Spleen (tissue), 7 donors: ENCODE measurements at regions not wholly inside any gene's neighbourhood (a gene's known extent, or its start where the extent isn't known, plus 50 kb on each side); places are given as distances from the start of the nearest gene placed in this dataset.

Experiments used
- CTCF ChIP-seq, 11 experiments: fragments of 200-600 bp in 7 of 11; fragments of 450-650 bp in 4 of 11; sonication (generic) in 4 of 11; IDR thresholded peaks in 8 of 11; conservative IDR thresholded peaks in 3 of 11; 1 replicate in 7 of 11; 2 replicates in 4 of 11; pipeline versions ENCODE4 v1.4.0 to v1.8.0; 2016 to 2021; ENCODE audit warnings: antibody characterized with exemption in 11 of 11, inconsistent platforms in 4 of 11, mild to moderate bottlenecking in 1 of 11
- POLR2A ChIP-seq, 3 donors: fragments of 450-650 bp; IDR thresholded peaks; one replicate each; pipeline ENCODE4 v1.5.1; 2017; ENCODE audit warnings: antibody characterized with exemption in 3 of 3, mild to moderate bottlenecking in 1 of 3
- POLR2AphosphoS5 ChIP-seq, 3 donors: sonication (generic); formaldehyde crosslinking; IDR thresholded peaks; one replicate each; pipeline ENCODE4 v1.5.1; 2017; ENCODE audit warnings: antibody characterized with exemption in 3 of 3
- donor health status: DM: no; HTN: no; CAD: no; lungs with moderate emphysema.
- donor health status: DM: no; HTN: no; CAD: no.
- donor health status: DM: no; HTN: no; CAD: no.

GRCh38 chr14:87679866-87680265 lies 313.1 kb downstream of the GALC start:
- TF ChIP-seq CTCF (IDR thresholded peaks at IDR 0.05 in 8 of 11, conservative IDR thresholded peaks at IDR 0.05 in 3 of 11) = no peak
- TF ChIP-seq POLR2AphosphoS5 (IDR thresholded peaks at IDR 0.05) = no peak
- no peak for TF ChIP-seq POLR2A (IDR thresholded peaks at IDR 0.05)
